ENCODE measurements at regions not wholly inside any gene's neighbourhood (a gene's known extent, or its start where the extent isn't known, plus 50 kb on each side); places are given as distances from the start of the nearest gene placed in this dataset.

GRCh38 chr4:117965622-117966021, 68.7 kb upstream of the NDST3 start:
- TF ChIP-seq, protein P1, sequence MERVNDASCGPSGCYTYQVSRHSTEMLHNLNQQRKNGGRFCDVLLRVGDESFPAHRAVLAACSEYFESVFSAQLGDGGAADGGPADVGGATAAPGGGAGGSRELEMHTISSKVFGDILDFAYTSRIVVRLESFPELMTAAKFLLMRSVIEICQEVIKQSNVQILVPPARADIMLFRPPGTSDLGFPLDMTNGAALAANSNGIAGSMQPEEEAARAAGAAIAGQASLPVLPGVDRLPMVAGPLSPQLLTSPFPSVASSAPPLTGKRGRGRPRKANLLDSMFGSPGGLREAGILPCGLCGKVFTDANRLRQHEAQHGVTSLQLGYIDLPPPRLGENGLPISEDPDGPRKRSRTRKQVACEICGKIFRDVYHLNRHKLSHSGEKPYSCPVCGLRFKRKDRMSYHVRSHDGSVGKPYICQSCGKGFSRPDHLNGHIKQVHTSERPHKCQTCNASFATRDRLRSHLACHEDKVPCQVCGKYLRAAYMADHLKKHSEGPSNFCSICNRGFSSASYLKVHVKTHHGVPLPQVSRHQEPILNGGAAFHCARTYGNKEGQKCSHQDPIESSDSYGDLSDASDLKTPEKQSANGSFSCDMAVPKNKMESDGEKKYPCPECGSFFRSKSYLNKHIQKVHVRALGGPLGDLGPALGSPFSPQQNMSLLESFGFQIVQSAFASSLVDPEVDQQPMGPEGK (CRISPR knock-in tag; IDR thresholded peaks at IDR 0.05; ENCODE audit: borderline replicate concordance), result no peak
- TF ChIP-seq ZNF70 (CRISPR knock-in tag; IDR thresholded peaks at IDR 0.05), result no peak
